H1 (cell line): ENCODE measurements at regions not wholly inside any gene's neighbourhood (a gene's known extent, or its start where the extent isn't known, plus 50 kb on each side); places are given as distances from the start of the nearest gene placed in this dataset.
A peak's percentile ranks its signal among the peaks of the same experiment; 100 is the strongest.

Experiments used
- CTCF ChIA-PET: fragments of 300-600 bp; sonication (Branson Sonifier 250); formaldehyde crosslinking; loops from one replicate; lab custom pipeline; 2021; ENCODE audit not compliant: partially characterized antibody; lab: Charles Lee
- POLR2A ChIA-PET: fragments of 300-600 bp; sonication (Branson Sonifier 250); formaldehyde crosslinking; loops from one replicate; lab custom pipeline; 2021; ENCODE audit warnings: inconsistent platforms; ENCODE audit not compliant: partially characterized antibody; lab: Charles Lee
- DNase-seq, 2 experiments: peaks; one replicate each; pipeline versions ENCODE4 v3.0.0 to v3.0.0-alpha.2; 2010 to 2022; ENCODE audit warnings: low spot score in 2 of 2, low read depth in 1 of 2, mixed read lengths in 1 of 2
- FAIRE-seq: peaks from 2 replicates; lab custom pipeline; 2011; peaks lifted over from hg19 to GRCh38; lab: Jason Lieb, UNC
- H2AFZ ChIP-seq: 2 replicates; pipeline ENCODE4 v1.8.1; 2012; ENCODE audit warnings: low read length, inconsistent platforms
- H2AK5ac ChIP-seq: 2 replicates; pipeline ENCODE4 v1.6.1; 2013; ENCODE audit warnings: low read depth, low read length
- H2BK120ac ChIP-seq: replicated peaks from 2 replicates; pipeline ENCODE3; 2013; ENCODE audit warnings: low read depth, low read length, inconsistent platforms
- H2BK12ac ChIP-seq: 2 replicates; pipeline ENCODE4 v1.6.1; 2013; ENCODE audit warnings: low read depth, low read length
- H2BK15ac ChIP-seq: 2 replicates; pipeline ENCODE4 v1.6.1; 2013; ENCODE audit warnings: low read length
- H2BK20ac ChIP-seq: 2 replicates; pipeline ENCODE4 v1.6.1; 2013; ENCODE audit warnings: low read length
- H2BK5ac ChIP-seq: 2 replicates; pipeline ENCODE4 v1.6.1; 2013; ENCODE audit warnings: low read depth, low read length
- H3K14ac ChIP-seq: 2 replicates; pipeline ENCODE4 v1.6.1; 2013; ENCODE audit warnings: inconsistent platforms; ENCODE audit not compliant: insufficient read length
- H3K18ac ChIP-seq: 2 replicates; pipeline ENCODE4 v1.6.1; 2013; ENCODE audit warnings: low read length; ENCODE audit errors: extremely low read depth
- H3K23ac ChIP-seq: 2 replicates; pipeline ENCODE4 v1.6.1; 2013; ENCODE audit warnings: inconsistent platforms; ENCODE audit not compliant: insufficient read length
- H3K23me2 ChIP-seq: 2 replicates; pipeline ENCODE4 v1.6.1; 2013; ENCODE audit warnings: low read depth, low read length
- H3K27ac ChIP-seq: 2 replicates; pipeline ENCODE4 v1.6.1; 2011; ENCODE audit warnings: low read depth, low read length, inconsistent platforms
- H3K27me3 ChIP-seq, 4 experiments: replicated peaks in 1 of 4; 1 replicate in 1 of 4; 2 replicates in 3 of 4; pipeline versions ENCODE4 v1.6.1 to v1.8.1; 2011 to 2013; ENCODE audit warnings: low read length in 3 of 4, mild to moderate bottlenecking in 3 of 4, inconsistent platforms in 2 of 4, mixed read lengths in 2 of 4, moderate library complexity in 1 of 4; ENCODE audit not compliant: control insufficient read depth in 3 of 4, insufficient read depth in 3 of 4; ENCODE audit errors: extremely low read depth in 1 of 4
- H3K36me3 ChIP-seq, 4 experiments: 2 replicates each; pipeline versions ENCODE4 v1.6.1 to v1.8.1; 2011 to 2013; ENCODE audit warnings: mild to moderate bottlenecking in 4 of 4, low read length in 3 of 4, moderate library complexity in 2 of 4, control low read depth in 1 of 4, inconsistent platforms in 1 of 4; ENCODE audit not compliant: insufficient read depth in 4 of 4, control insufficient read depth in 2 of 4
- H3K4ac ChIP-seq: replicated peaks from 2 replicates; pipeline ENCODE3; 2013; ENCODE audit warnings: low read length, low read depth, mixed read lengths, inconsistent platforms; ENCODE audit not compliant: insufficient read length
- H3K4me1 ChIP-seq, 4 experiments: replicated peaks in 1 of 4; 1 replicate in 1 of 4; 2 replicates in 3 of 4; pipeline versions ENCODE4 v1.6.1 to v1.8.1; 2011 to 2013; ENCODE audit warnings: low read length in 3 of 4, inconsistent platforms in 2 of 4, mixed read lengths in 1 of 4; ENCODE audit not compliant: insufficient read depth in 4 of 4, control insufficient read depth in 3 of 4
- H3K4me2 ChIP-seq, 2 experiments: 2 replicates each; pipeline versions ENCODE4 v1.6.1 to v1.8.1; 2011 to 2013; ENCODE audit warnings: low read depth in 2 of 2, low read length in 2 of 2, control low read depth in 1 of 2, inconsistent platforms in 1 of 2, mild to moderate bottlenecking in 1 of 2; ENCODE audit not compliant: insufficient read depth in 1 of 2
- H3K4me3 ChIP-seq, 4 experiments: fragments of 200-600, 300-600 bp in 1 of 4; sonication (generic), shearing (Covaris generic), sonication (Bioruptor Twin) in 1 of 4; 2 replicates each; pipeline versions ENCODE4 v1.5.1 to v1.8.1; 2011 to 2016; ENCODE audit warnings: low read length in 4 of 4, low read depth in 3 of 4, control low read depth in 2 of 4, inconsistent platforms in 2 of 4, mild to moderate bottlenecking in 2 of 4, mixed read lengths in 1 of 4, moderate library complexity in 1 of 4; ENCODE audit not compliant: insufficient read depth in 2 of 4; ENCODE audit errors: extremely low read depth in 1 of 4
- H3K56ac ChIP-seq: replicated peaks from 2 replicates; pipeline ENCODE3; 2013; ENCODE audit warnings: low read depth, mild to moderate bottlenecking, mixed read lengths, low read length, inconsistent platforms; ENCODE audit not compliant: insufficient read length
- H3K79me1 ChIP-seq: 2 replicates; pipeline ENCODE4 v1.6.1; 2013; ENCODE audit warnings: low read depth, low read length, control low read depth
- H3K79me2 ChIP-seq, 2 experiments: 2 replicates each; pipeline versions ENCODE4 v1.6.1 to v1.8.1; 2012 to 2013; ENCODE audit warnings: low read length in 2 of 2, mild to moderate bottlenecking in 2 of 2, inconsistent platforms in 1 of 2; ENCODE audit not compliant: insufficient read depth in 2 of 2, control insufficient read depth in 1 of 2
- H3K9ac ChIP-seq, 4 experiments: replicated peaks in 1 of 4; 1 replicate in 1 of 4; 2 replicates in 3 of 4; pipeline versions ENCODE4 v1.6.1 to v1.8.1; 2011 to 2013; ENCODE audit warnings: low read depth in 3 of 4, low read length in 3 of 4, control low read depth in 2 of 4, mild to moderate bottlenecking in 2 of 4, moderate library complexity in 2 of 4, inconsistent platforms in 1 of 4; ENCODE audit errors: extremely low read depth in 1 of 4
- H3K9me3 ChIP-seq, 2 experiments: 2 replicates each; pipeline versions ENCODE4 v1.6.1 to v1.8.1; 2012 to 2013; ENCODE audit warnings: mild to moderate bottlenecking in 2 of 2, moderate library complexity in 2 of 2, control low read depth in 1 of 2, inconsistent platforms in 1 of 2, low read depth in 1 of 2, low read length in 1 of 2, mixed read lengths in 1 of 2; ENCODE audit not compliant: insufficient read depth in 2 of 2
- H4K20me1 ChIP-seq, 2 experiments: replicated peaks in 1 of 2; 2 replicates each; pipeline versions ENCODE3 to v1.8.1; 2011 to 2013; ENCODE audit warnings: inconsistent platforms in 2 of 2, low read length in 2 of 2, mild to moderate bottlenecking in 1 of 2; ENCODE audit not compliant: insufficient read depth in 2 of 2, control insufficient read depth in 1 of 2
- H4K5ac ChIP-seq: 2 replicates; pipeline ENCODE4 v1.6.1; 2013; ENCODE audit warnings: low read length, low read depth, mixed read lengths, inconsistent platforms; ENCODE audit not compliant: insufficient read length
- H4K8ac ChIP-seq: 2 replicates; pipeline ENCODE4 v1.8.0; 2013; ENCODE audit warnings: mild to moderate bottlenecking, moderate library complexity, low read length, inconsistent platforms; ENCODE audit not compliant: insufficient read depth; ENCODE audit errors: extremely low read depth
- H4K91ac ChIP-seq: replicated peaks from 2 replicates; pipeline ENCODE3; 2013; ENCODE audit warnings: low read length, mixed read lengths, inconsistent platforms; ENCODE audit not compliant: insufficient read length
- CBX5 ChIP-seq: fragments of 300-800, 300-1000 bp; sonication (generic); IDR thresholded peaks from 2 replicates; pipeline ENCODE4 v1.7.1; 2016; ENCODE audit warnings: antibody characterized with exemption, low read length, low read depth
- CBX8 ChIP-seq: fragments of 300-800, 300-1000 bp; sonication (generic); IDR thresholded peaks from 2 replicates; pipeline ENCODE4 v1.7.1; 2016; ENCODE audit warnings: low read depth, low read length, borderline replicate concordance
- CHD1 ChIP-seq: IDR thresholded peaks from 2 replicates; pipeline ENCODE4 v1.6.1; 2012; ENCODE audit warnings: low read depth, low read length, improper control_type of control experiment
- EGR1 ChIP-seq: IDR thresholded peaks from 2 replicates; pipeline ENCODE4 v1.6.1; 2011; ENCODE audit warnings: low read depth, low read length, borderline replicate concordance
- NANOG ChIP-seq: IDR thresholded peaks from 2 replicates; pipeline ENCODE4 v1.6.1; 2011; ENCODE audit warnings: low read length, low read depth, mild to moderate bottlenecking, inconsistent platforms; ENCODE audit not compliant: insufficient read depth, poor library complexity, severe bottlenecking
- SP2 ChIP-seq: IDR thresholded peaks from 2 replicates; pipeline ENCODE4 v1.6.1; 2012; ENCODE audit warnings: mild to moderate bottlenecking, low read length, inconsistent platforms
- SUZ12 ChIP-seq: fragments of 200-600 bp; sonication (generic); IDR thresholded peaks from 2 replicates; pipeline ENCODE4 v1.6.1; 2012; ENCODE audit warnings: mild to moderate bottlenecking, inconsistent platforms, low read length, moderate library complexity, mixed read lengths
- WGBS, 2 experiments: shearing (Covaris generic) in 1 of 2; methylation state at CpG; one replicate each; pipeline versions ENCODE4 v1.1.6 to v1.1.7; 2013 to 2015; ENCODE audit warnings: low lambda C conversion rate in 2 of 2, mixed read lengths in 2 of 2, inconsistent platforms in 1 of 2, low coverage in 1 of 2, missing lambda C conversion rate in 1 of 2; ENCODE audit not compliant: insufficient replicate concordance in 2 of 2, insufficient coverage in 1 of 2, insufficient read length in 1 of 2; ENCODE audit errors: extremely low coverage in 1 of 2, missing lambda C conversion rate in 1 of 2; 5-methylcytosine and 5-hydroxymethylcytosine counted together

- no peak for DNase-seq
These were observed 798.3 kb downstream of the CDH8 start for GRCh38 chr16:61237884-61238485.

More at GRCh38 chr16:61237884-61238485, 798.3 kb downstream of the CDH8 start:
- Histone ChIP-seq H2BK20ac (no peak overlapping the region), H3K56ac (no peak overlapping the region), H2AK5ac (no peak overlapping the region), H2BK120ac (no peak overlapping the region), H2AFZ (peak overlapping the region; percentile 90), H3K4me2 (no peak overlapping the region), H3K79me1 (no peaks in the 10 kb centered on the region), H3K9me3 (no peaks in the 10 kb centered on the region), H4K8ac (no peak overlapping the region), H4K5ac (no peak overlapping the region), H3K23ac (no peak overlapping the region), H4K20me1 (no peaks in the 10 kb centered on the region), H3K23me2 (no peaks in the 10 kb centered on the region), H3K27ac (no peak overlapping the region), H3K79me2 (no peaks in the 10 kb centered on the region), H3K4me3 (no peak overlapping the region), H3K4me1 (no peaks in the 10 kb centered on the region; a peak in 1 of 7 replicates), H2BK15ac (no peak overlapping the region), H2BK12ac (no peak overlapping the region), H3K36me3 (no peaks in the 10 kb centered on the region), H3K27me3 (no peaks in the 10 kb centered on the region), H4K91ac (no peak overlapping the region), H3K4ac (no peak overlapping the region), H3K18ac (no peak overlapping the region), H3K9ac (no peak overlapping the region), H3K14ac (no peak overlapping the region), H2BK5ac (no peak overlapping the region)
- ChIA-PET POLR2A (no interaction called here), CTCF (no interaction called here)
- no peak for TF ChIP-seq NANOG
- no peak for TF ChIP-seq CBX8
- TF ChIP-seq CBX5, result no peak
- TF ChIP-seq SP2, result no peak
- no peak for TF ChIP-seq CHD1
- TF ChIP-seq SUZ12, result no peak
- TF ChIP-seq EGR1, result no peak
- no peak for FAIRE-seq
- WGBS, 2 experiments, result 87% methylated on average over 9 of the region's 9 CpGs; no CpG with 5 or more reads in 1 of the 2 experiments
